Duodenal mucosa (tissue), 2 donors: ENCODE measurements at regions not wholly inside any gene's neighbourhood (a gene's known extent, or its start where the extent isn't known, plus 50 kb on each side); places are given as distances from the start of the nearest gene placed in this dataset.

Experiments
- H3K27ac ChIP-seq: one replicate; pipeline ENCODE4 v1.7.0; 2013; ENCODE audit warnings: low read depth, low read length
- H3K27me3 ChIP-seq, 2 donors: one replicate each; pipeline ENCODE4 v1.7.0; 2013; ENCODE audit warnings: low read length in 2 of 2, control low read depth in 1 of 2; ENCODE audit not compliant: insufficient read depth in 2 of 2, control insufficient read depth in 1 of 2
- H3K36me3 ChIP-seq, 2 donors: one replicate each; pipeline ENCODE4 v1.7.0; 2013; ENCODE audit warnings: low read length in 2 of 2, control low read depth in 1 of 2; ENCODE audit not compliant: insufficient read depth in 2 of 2, control insufficient read depth in 1 of 2
- H3K4me1 ChIP-seq, 2 donors: one replicate each; pipeline ENCODE4 v1.7.0; 2013; ENCODE audit warnings: low read length in 2 of 2, control low read depth in 1 of 2; ENCODE audit not compliant: insufficient read depth in 2 of 2, control insufficient read depth in 1 of 2
- H3K4me3 ChIP-seq, 2 donors: one replicate each; pipeline ENCODE4 v1.7.0; 2013; ENCODE audit warnings: low read length in 2 of 2, low read depth in 1 of 2
- H3K9ac ChIP-seq, 2 donors: one replicate each; pipeline ENCODE4 v1.7.0; 2013; ENCODE audit warnings: low read length in 2 of 2, low read depth in 1 of 2
- H3K9me3 ChIP-seq, 2 donors: one replicate each; pipeline ENCODE4 v1.7.0; 2013; ENCODE audit warnings: low read length in 2 of 2, control low read depth in 1 of 2; ENCODE audit not compliant: control insufficient read depth in 1 of 2

- H3K27me3 ChIP-seq, result no peaks in the 10 kb centered on the region
- H3K4me3 ChIP-seq, result no peak overlapping the region
- H3K36me3 ChIP-seq, result no peaks in the 10 kb centered on the region
- H3K9me3 ChIP-seq, result no peaks in the 10 kb centered on the region
- no peak overlapping the region for H3K9ac ChIP-seq
- H3K27ac ChIP-seq, result no peak overlapping the region
- H3K4me1 ChIP-seq, result no peaks in the 10 kb centered on the region
Measured at GRCh38 chrX:39073131-39073530, 271.9 kb downstream of the MID1IP1 start.

GRCh38 chrX:39096599-39096998 lies 295.3 kb downstream of the MID1IP1 start:
- Histone ChIP-seq H3K36me3 (no peaks in the 10 kb centered on the region), H3K9me3 (no peaks in the 10 kb centered on the region), H3K27me3 (no peaks in the 10 kb centered on the region), H3K4me1 (no peaks in the 10 kb centered on the region), H3K9ac (no peak overlapping the region), H3K27ac (no peak overlapping the region), H3K4me3 (no peak overlapping the region)

GRCh38 chrX:39104745-39105144 lies 303.5 kb downstream of the MID1IP1 start:
- Histone ChIP-seq H3K27ac (no peak overlapping the region), H3K9me3 (no peaks in the 10 kb centered on the region), H3K4me1 (no peaks in the 10 kb centered on the region), H3K9ac (no peak overlapping the region), H3K36me3 (no peaks in the 10 kb centered on the region), H3K27me3 (no peaks in the 10 kb centered on the region), H3K4me3 (no peak overlapping the region)

- Histone ChIP-seq H3K4me1 (no peaks in the 10 kb centered on the region), H3K9me3 (no peaks in the 10 kb centered on the region), H3K9ac (no peak overlapping the region), H3K27ac (no peak overlapping the region), H3K36me3 (no peaks in the 10 kb centered on the region), H3K27me3 (no peaks in the 10 kb centered on the region), H3K4me3 (no peak overlapping the region)
Measured at GRCh38 chrX:39112143-39112542, 310.9 kb downstream of the MID1IP1 start.

GRCh38 chrX:39115166-39115565 lies 313.9 kb downstream of the MID1IP1 start:
- Histone ChIP-seq H3K9ac (no peak overlapping the region), H3K4me3 (no peak overlapping the region), H3K9me3 (no peaks in the 10 kb centered on the region), H3K27me3 (no peaks in the 10 kb centered on the region), H3K36me3 (no peaks in the 10 kb centered on the region), H3K4me1 (no peaks in the 10 kb centered on the region), H3K27ac (no peak overlapping the region)

GRCh38 chrX:39117101-39117500 lies 315.8 kb downstream of the MID1IP1 start:
- no peak overlapping the region for H3K9ac ChIP-seq
- H3K27ac ChIP-seq, result no peak overlapping the region
- H3K36me3 ChIP-seq, result no peaks in the 10 kb centered on the region
- H3K4me3 ChIP-seq, result no peak overlapping the region
- no peaks in the 10 kb centered on the region for H3K4me1 ChIP-seq
- no peaks in the 10 kb centered on the region for H3K9me3 ChIP-seq
- no peaks in the 10 kb centered on the region for H3K27me3 ChIP-seq

- Histone ChIP-seq H3K36me3 (no peaks in the 10 kb centered on the region), H3K27ac (no peak overlapping the region), H3K4me3 (no peak overlapping the region), H3K4me1 (no peaks in the 10 kb centered on the region), H3K9me3 (no peaks in the 10 kb centered on the region), H3K9ac (no peak overlapping the region), H3K27me3 (no peaks in the 10 kb centered on the region)
Measured at GRCh38 chrX:39121903-39122302, 320.6 kb downstream of the MID1IP1 start.

- Histone ChIP-seq H3K9ac (no peak overlapping the region), H3K27ac (no peak overlapping the region), H3K36me3 (no peaks in the 10 kb centered on the region), H3K9me3 (no peaks in the 10 kb centered on the region), H3K4me1 (no peaks in the 10 kb centered on the region), H3K27me3 (no peaks in the 10 kb centered on the region), H3K4me3 (no peak overlapping the region)
Measured at GRCh38 chrX:39125834-39126233, 324.6 kb downstream of the MID1IP1 start.

- Histone ChIP-seq H3K27me3 (no peaks in the 10 kb centered on the region), H3K4me1 (no peaks in the 10 kb centered on the region), H3K9ac (no peak overlapping the region), H3K27ac (no peak overlapping the region), H3K36me3 (no peaks in the 10 kb centered on the region), H3K9me3 (no peaks in the 10 kb centered on the region), H3K4me3 (no peak overlapping the region)
Measured at GRCh38 chrX:39133971-39134370, 332.7 kb downstream of the MID1IP1 start.

GRCh38 chrX:39137363-39137954 lies 336.2 kb downstream of the MID1IP1 start:
- H3K27me3 ChIP-seq, result no peaks in the 10 kb centered on the region
- no peaks in the 10 kb centered on the region for H3K36me3 ChIP-seq
- no peak overlapping the region for H3K27ac ChIP-seq
- no peak overlapping the region for H3K4me3 ChIP-seq
- H3K4me1 ChIP-seq, result no peaks in the 10 kb centered on the region
- no peak overlapping the region for H3K9ac ChIP-seq
- no peaks in the 10 kb centered on the region for H3K9me3 ChIP-seq

GRCh38 chrX:39140581-39140980 lies 339.3 kb downstream of the MID1IP1 start:
- no peak overlapping the region for H3K4me3 ChIP-seq
- H3K27me3 ChIP-seq, result no peaks in the 10 kb centered on the region
- H3K9ac ChIP-seq, result no peak overlapping the region
- no peaks in the 10 kb centered on the region for H3K4me1 ChIP-seq
- H3K36me3 ChIP-seq, result no peaks in the 10 kb centered on the region
- no peak overlapping the region for H3K27ac ChIP-seq
- no peaks in the 10 kb centered on the region for H3K9me3 ChIP-seq
